OCI-LY3 (cell line): ENCODE measurements at regions not wholly inside any gene's neighbourhood (a gene's known extent, or its start where the extent isn't known, plus 50 kb on each side); places are given as distances from the start of the nearest gene placed in this dataset.

Experiments used
- CTCF ChIP-seq: fragments of 200-600, 300-600 bp; sonication (generic); IDR thresholded peaks from 2 replicates; pipeline ENCODE4 v1.5.1; 2014; ENCODE audit warnings: antibody characterized with exemption, low read length, low read depth
- EZH2phosphoT487 ChIP-seq: fragments of 200-600 bp; shearing (Covaris generic); IDR thresholded peaks from 2 replicates; pipeline ENCODE4 v1.6.1; 2018; ENCODE audit warnings: antibody characterized with exemption, mixed run types, low read depth

DNA sequence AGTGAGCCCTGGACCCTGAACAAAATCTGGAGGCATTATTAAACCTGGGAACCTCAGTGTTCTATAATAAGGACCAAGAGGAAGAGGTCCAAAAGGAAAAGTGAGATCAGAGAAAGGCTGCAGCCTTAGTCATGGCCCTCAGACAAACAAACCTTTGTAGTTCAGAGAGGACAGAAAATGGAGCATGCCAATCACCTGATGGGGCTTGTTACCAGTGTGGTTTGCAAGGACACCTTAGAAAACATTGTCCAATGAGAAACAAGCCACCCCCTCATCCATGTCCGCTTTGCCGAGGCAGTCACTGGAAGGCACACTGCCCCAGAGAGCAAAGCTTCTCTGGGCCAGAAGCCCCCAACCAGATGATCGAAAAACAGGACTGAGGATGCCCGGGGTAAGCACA, 254.8 kb downstream of the CDH10 start:
- TF ChIP-seq CTCF (no peak), EZH2phosphoT487 (no peak)
